ENCODE measurements at regions not wholly inside any gene's neighbourhood (a gene's known extent, or its start where the extent isn't known, plus 50 kb on each side); places are given as distances from the start of the nearest gene placed in this dataset.

DNA sequence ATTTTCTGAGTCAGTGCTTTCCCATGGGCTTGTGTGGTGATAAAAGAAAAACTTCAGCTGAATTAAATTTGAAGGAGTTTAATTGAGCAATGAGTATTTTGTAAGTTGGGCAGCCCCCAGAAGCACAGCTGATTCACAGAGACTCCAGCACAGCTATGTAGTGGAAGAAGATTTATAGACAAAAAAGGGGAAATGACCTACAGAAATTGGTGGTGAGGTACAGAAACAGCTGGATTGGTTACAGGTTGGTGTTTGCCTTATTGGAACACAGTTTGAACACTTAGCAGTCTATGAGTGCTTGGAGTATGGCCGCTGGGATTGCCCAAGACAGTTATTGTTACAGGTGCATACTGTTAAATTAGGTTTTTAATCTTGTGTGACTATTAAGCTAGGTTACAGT, 96.9 kb upstream of the PTPRK start:
- DNase-seq = no peak
- TF ChIP-seq, protein P1, sequence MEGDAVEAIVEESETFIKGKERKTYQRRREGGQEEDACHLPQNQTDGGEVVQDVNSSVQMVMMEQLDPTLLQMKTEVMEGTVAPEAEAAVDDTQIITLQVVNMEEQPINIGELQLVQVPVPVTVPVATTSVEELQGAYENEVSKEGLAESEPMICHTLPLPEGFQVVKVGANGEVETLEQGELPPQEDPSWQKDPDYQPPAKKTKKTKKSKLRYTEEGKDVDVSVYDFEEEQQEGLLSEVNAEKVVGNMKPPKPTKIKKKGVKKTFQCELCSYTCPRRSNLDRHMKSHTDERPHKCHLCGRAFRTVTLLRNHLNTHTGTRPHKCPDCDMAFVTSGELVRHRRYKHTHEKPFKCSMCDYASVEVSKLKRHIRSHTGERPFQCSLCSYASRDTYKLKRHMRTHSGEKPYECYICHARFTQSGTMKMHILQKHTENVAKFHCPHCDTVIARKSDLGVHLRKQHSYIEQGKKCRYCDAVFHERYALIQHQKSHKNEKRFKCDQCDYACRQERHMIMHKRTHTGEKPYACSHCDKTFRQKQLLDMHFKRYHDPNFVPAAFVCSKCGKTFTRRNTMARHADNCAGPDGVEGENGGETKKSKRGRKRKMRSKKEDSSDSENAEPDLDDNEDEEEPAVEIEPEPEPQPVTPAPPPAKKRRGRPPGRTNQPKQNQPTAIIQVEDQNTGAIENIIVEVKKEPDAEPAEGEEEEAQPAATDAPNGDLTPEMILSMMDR (IDR thresholded peaks at IDR 0.05) = no peak

DNA sequence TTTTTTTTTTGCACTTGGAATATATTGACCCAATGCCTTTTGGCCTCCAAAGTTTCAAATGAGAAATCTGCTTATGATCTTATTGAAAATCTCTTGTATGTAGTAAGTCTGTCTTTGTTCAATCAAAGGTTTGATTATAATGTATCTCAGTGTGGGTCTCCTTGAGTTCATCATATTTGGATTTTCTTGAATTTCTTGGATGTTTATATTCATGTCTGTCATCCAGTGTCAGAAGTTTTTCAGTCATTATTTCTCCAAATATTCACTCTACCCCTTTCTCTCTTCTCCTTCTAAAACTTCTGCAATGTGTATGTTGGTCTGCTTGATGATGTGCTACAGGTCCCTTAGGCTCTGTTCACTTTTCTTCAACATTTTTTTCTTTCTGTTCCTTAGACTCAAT, 95.9 kb upstream of the PTPRK start:
- Mint-ChIP-seq H3K9me3 (peaks cover 8% of the 10 kb centered on the region), H3K4me1 (ENCODE audit: low read depth) (peaks cover 7% of the 10 kb centered on the region; the same call in 1 of the 2 replicates), H3K4me3 (no peak overlapping the region), H3K27me3 (ENCODE audit: insufficient read depth) (no peaks in the 10 kb centered on the region), H3K36me3 (ENCODE audit: low read depth) (peaks cover 19% of the 10 kb centered on the region), H3K27ac (no peak overlapping the region)
- TF ChIP-seq, protein P1 (IDR thresholded peaks at IDR 0.05) = no peak
- DNase-seq = no peak

More for the DNA sequence above, 96.9 kb upstream of the PTPRK start:
- H3K36me3 Mint-ChIP-seq (ENCODE audit: low read depth) = peaks cover 19% of the 10 kb centered on the region
- H3K27me3 Mint-ChIP-seq (ENCODE audit: insufficient read depth) = no peaks in the 10 kb centered on the region
- H3K9me3 Mint-ChIP-seq = peaks cover 8% of the 10 kb centered on the region
- H3K27ac Mint-ChIP-seq = no peak overlapping the region
- no peak overlapping the region for H3K4me3 Mint-ChIP-seq
- H3K4me1 Mint-ChIP-seq (ENCODE audit: low read depth) = peaks cover 7% of the 10 kb centered on the region; the same call in 1 of the 2 replicates

DNA sequence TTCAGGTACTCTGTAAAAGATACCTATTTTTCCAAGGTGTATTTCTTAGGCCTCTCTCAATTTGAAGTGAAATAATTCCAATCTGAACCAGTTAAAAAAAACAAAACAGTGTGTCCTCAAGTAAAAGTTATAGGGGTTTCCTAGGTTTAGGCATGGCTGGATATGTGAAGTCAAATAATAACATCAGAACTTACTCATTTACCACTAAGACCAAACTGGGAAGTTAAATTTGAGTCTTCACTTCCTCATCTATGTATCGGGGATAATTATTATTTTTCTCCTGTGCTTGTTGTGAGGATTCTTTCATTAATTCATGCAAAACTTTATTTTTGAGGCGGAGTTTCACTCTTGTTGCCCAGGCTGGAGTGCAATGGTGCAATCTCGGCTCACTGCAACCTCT, 86.2 kb upstream of the PTPRK start:
- peaks cover 25% of the 10 kb centered on the region for H3K4me1 Mint-ChIP-seq (ENCODE audit: low read depth)
- H3K4me3 Mint-ChIP-seq = no peak overlapping the region
- no peak for DNase-seq
- peaks cover 13% of the 10 kb centered on the region; the same call in 1 of the 2 replicates for H3K36me3 Mint-ChIP-seq (ENCODE audit: low read depth)
- peaks cover 2% of the 10 kb centered on the region; the same call in 1 of the 2 replicates for H3K27me3 Mint-ChIP-seq (ENCODE audit: insufficient read depth)
- H3K27ac Mint-ChIP-seq = no peak overlapping the region
- TF ChIP-seq, protein P1 (IDR thresholded peaks at IDR 0.05) = no peak
- H3K9me3 Mint-ChIP-seq = no peaks in the 10 kb centered on the region

DNA sequence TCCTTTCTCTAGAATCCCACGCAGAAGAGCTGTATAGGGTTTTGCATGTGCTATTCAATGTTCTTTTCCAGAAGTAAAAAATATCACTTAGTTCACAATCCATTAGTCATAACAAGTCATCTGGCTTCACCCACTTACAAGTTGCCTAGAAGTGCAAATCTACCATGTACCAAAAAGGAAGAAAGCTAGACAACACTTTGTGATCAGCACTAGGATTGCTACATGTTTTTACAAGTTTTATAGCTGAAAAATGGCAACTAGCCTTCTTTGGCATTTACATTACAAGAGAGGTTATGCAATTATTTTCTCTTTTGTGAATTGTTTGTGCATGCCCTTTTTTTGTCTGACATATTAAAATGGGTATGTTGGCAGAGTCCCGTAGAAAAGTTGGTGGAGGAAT, 85.6 kb upstream of the PTPRK start:
- H3K9me3 Mint-ChIP-seq = no peaks in the 10 kb centered on the region
- peaks cover 31% of the 10 kb centered on the region for H3K4me1 Mint-ChIP-seq (ENCODE audit: low read depth)
- TF ChIP-seq, protein P1 (IDR thresholded peaks at IDR 0.05) = no peak
- peaks cover 14% of the 10 kb centered on the region; the same call in 1 of the 2 replicates for H3K36me3 Mint-ChIP-seq (ENCODE audit: low read depth)
- no peak overlapping the region for H3K4me3 Mint-ChIP-seq
- peaks cover 2% of the 10 kb centered on the region; the same call in 1 of the 2 replicates for H3K27me3 Mint-ChIP-seq (ENCODE audit: insufficient read depth)
- DNase-seq = peak; percentile 23
- no peak overlapping the region for H3K27ac Mint-ChIP-seq

DNA sequence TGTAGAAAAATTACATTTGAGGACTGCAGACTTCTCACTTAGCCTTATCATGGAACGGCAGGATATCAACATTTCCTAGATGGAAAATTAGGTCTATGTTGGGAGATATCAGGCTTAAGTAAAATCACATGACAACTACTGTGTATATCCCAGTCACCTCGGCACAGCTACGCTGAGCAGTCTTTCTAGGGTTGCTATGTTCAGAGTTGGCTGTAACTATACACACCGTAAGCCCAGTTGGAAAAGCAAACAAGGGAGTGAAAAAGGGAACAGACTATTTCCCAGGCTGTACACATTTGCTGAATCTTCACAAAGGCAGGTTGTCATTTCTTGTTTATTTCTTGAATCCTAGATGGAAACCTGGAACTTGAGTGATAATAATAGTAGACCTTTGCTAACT, 80.7 kb upstream of the PTPRK start:
- no peaks in the 10 kb centered on the region; the same call in 1 of the 2 replicates for H3K27me3 Mint-ChIP-seq (ENCODE audit: insufficient read depth)
- TF ChIP-seq, protein P1 (IDR thresholded peaks at IDR 0.05) = no peak
- no peak for DNase-seq
- H3K27ac Mint-ChIP-seq = peak overlapping the region; percentile 98
- H3K4me3 Mint-ChIP-seq = peak overlapping the region; percentile 58
- H3K36me3 Mint-ChIP-seq (ENCODE audit: low read depth) = peaks cover 14% of the 10 kb centered on the region; the same call in 1 of the 2 replicates
- no peaks in the 10 kb centered on the region for H3K9me3 Mint-ChIP-seq
- peaks cover 73% of the 10 kb centered on the region for H3K4me1 Mint-ChIP-seq (ENCODE audit: low read depth)
